Neutrophil (primary cell): ENCODE measurements at regions not wholly inside any gene's neighbourhood (a gene's known extent, or its start where the extent isn't known, plus 50 kb on each side); places are given as distances from the start of the nearest gene placed in this dataset.

ENCODE experiments used
- H3K27ac ChIP-seq: fragments of 200-600 bp; sonication (generic); 2 replicates; pipeline ENCODE4 v1.5.1; 2016; ENCODE audit warnings: mild to moderate bottlenecking, moderate library complexity
- H3K27me3 ChIP-seq: fragments of 200-600 bp; sonication (generic); 2 replicates; pipeline ENCODE4 v1.6.0; 2016; ENCODE audit warnings: mild to moderate bottlenecking
- H3K36me3 ChIP-seq: fragments of 200-600 bp; sonication (generic); 2 replicates; pipeline ENCODE4 v1.5.1; 2017
- H3K4me1 ChIP-seq, 2 experiments: fragments of 200-600 bp in 1 of 2; sonication (generic) in 1 of 2; 1 replicate in 1 of 2; 2 replicates in 1 of 2; pipeline versions ENCODE4 v1.5.1 to v1.6.1; 2013 to 2016; ENCODE audit warnings: low read depth in 1 of 2, low read length in 1 of 2, mild to moderate bottlenecking in 1 of 2, moderate library complexity in 1 of 2; ENCODE audit not compliant: control insufficient read depth in 1 of 2, insufficient read depth in 1 of 2
- H3K4me3 ChIP-seq, 2 experiments: fragments of 200-600 bp in 1 of 2; sonication (generic) in 1 of 2; 1 replicate in 1 of 2; 2 replicates in 1 of 2; pipeline ENCODE4 v1.5.1; 2013 to 2016; ENCODE audit warnings: low read depth in 1 of 2, low read length in 1 of 2, mild to moderate bottlenecking in 1 of 2, moderate library complexity in 1 of 2
- H3K9me3 ChIP-seq: fragments of 200-600 bp; sonication (generic); 2 replicates; pipeline ENCODE4 v1.5.1; 2016
- TF ChIP-seq, protein P1 (sequence below): fragments of 200-600 bp; sonication (generic); IDR thresholded peaks from 2 replicates; pipeline ENCODE4 v1.5.1; 2016; ENCODE audit warnings: antibody characterized with exemption

GRCh38 chr1:87644579-87645190 lies 316.0 kb downstream of the LMO4 start:
- H3K27ac ChIP-seq = no peak overlapping the region
- TF ChIP-seq, protein P1, sequence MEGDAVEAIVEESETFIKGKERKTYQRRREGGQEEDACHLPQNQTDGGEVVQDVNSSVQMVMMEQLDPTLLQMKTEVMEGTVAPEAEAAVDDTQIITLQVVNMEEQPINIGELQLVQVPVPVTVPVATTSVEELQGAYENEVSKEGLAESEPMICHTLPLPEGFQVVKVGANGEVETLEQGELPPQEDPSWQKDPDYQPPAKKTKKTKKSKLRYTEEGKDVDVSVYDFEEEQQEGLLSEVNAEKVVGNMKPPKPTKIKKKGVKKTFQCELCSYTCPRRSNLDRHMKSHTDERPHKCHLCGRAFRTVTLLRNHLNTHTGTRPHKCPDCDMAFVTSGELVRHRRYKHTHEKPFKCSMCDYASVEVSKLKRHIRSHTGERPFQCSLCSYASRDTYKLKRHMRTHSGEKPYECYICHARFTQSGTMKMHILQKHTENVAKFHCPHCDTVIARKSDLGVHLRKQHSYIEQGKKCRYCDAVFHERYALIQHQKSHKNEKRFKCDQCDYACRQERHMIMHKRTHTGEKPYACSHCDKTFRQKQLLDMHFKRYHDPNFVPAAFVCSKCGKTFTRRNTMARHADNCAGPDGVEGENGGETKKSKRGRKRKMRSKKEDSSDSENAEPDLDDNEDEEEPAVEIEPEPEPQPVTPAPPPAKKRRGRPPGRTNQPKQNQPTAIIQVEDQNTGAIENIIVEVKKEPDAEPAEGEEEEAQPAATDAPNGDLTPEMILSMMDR = no peak
- H3K27me3 ChIP-seq = no peaks in the 10 kb centered on the region
- no peak overlapping the region for H3K4me3 ChIP-seq
- H3K36me3 ChIP-seq = no peaks in the 10 kb centered on the region
- no peaks in the 10 kb centered on the region for H3K4me1 ChIP-seq
- no peaks in the 10 kb centered on the region for H3K9me3 ChIP-seq

DNA sequence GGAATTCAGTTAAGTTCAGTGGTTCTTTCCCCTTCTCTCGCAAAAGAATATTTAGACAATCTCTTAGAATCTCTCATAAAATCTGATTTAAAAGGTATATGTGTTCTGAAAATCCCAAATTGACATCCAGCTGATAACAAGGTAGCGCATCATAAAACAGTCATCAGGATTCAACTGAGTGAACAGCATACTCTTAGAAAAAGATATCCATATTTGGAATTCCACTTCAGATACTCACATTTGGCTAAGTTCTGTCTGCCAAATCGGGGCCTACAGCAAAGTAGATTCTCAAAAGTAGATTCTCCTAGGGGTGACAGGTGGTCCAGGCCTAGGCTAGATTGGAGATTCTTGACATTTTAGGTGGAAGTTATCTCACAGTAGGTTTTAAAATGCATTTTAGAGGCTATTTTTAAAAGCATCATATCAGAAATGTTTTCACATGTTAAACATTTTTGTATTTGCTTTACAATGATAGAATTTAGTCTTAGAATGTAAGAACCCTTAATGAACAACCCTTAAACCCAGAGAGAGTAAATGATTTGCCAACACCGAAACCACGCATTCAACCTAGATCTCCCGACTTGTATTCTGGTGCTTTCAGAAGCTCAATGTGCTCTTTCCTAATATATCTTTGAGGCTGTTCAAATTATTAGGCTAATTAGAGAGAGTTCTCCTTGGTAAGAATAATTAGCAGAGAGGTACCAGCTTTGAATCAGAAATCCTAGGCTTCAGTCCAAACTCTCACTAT lies 318.9 kb downstream of the LMO4 start:
- TF ChIP-seq, protein P1 = no peak
- Histone ChIP-seq H3K36me3 (no peaks in the 10 kb centered on the region), H3K27me3 (no peaks in the 10 kb centered on the region), H3K4me3 (no peak overlapping the region), H3K27ac (no peak overlapping the region), H3K4me1 (no peaks in the 10 kb centered on the region), H3K9me3 (no peaks in the 10 kb centered on the region)

GRCh38 chr1:87648323-87649119 lies 319.8 kb downstream of the LMO4 start:
- Histone ChIP-seq H3K4me1 (no peaks in the 10 kb centered on the region), H3K27me3 (no peaks in the 10 kb centered on the region), H3K9me3 (no peaks in the 10 kb centered on the region), H3K4me3 (no peak overlapping the region), H3K27ac (no peak overlapping the region), H3K36me3 (no peaks in the 10 kb centered on the region)
- TF ChIP-seq, protein P1 = no peak

DNA sequence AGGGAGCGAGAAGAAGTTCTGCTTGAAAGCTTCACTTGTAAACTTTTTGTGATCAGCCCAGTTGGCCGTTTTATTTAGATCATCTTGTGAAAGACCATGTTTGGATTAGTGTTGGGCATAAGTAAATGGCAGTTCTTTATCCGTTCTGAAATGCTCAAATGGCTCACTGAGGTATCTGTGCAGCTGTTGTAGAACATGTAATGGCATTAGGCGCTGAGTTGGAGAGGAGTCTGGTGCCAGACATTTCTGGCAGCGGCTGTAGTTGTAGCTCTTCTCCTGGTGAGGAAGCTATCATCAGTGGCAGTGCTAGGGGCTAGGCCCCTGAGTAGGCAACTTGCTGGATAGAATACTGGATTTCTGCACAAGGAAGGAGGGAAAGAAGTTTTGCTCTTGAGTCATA lies 321.6 kb downstream of the LMO4 start:
- Histone ChIP-seq H3K36me3 (no peaks in the 10 kb centered on the region), H3K27me3 (no peaks in the 10 kb centered on the region), H3K4me3 (no peak overlapping the region), H3K4me1 (no peaks in the 10 kb centered on the region), H3K27ac (no peak overlapping the region), H3K9me3 (no peaks in the 10 kb centered on the region)
- TF ChIP-seq, protein P1 = no peak

GRCh38 chr1:87652176-87652575 lies 323.5 kb downstream of the LMO4 start:
- Histone ChIP-seq H3K27ac (no peak overlapping the region), H3K36me3 (no peaks in the 10 kb centered on the region), H3K4me3 (no peak overlapping the region), H3K9me3 (no peaks in the 10 kb centered on the region), H3K27me3 (no peaks in the 10 kb centered on the region), H3K4me1 (no peaks in the 10 kb centered on the region)
- TF ChIP-seq, protein P1 = no peak
